NCI-H526 treated with DMSO at 0.1 percent for 48 hours (cell line): ENCODE measurements at regions not wholly inside any gene's neighbourhood (a gene's known extent, or its start where the extent isn't known, plus 50 kb on each side); places are given as distances from the start of the nearest gene placed in this dataset.
A peak's percentile ranks its signal among the peaks of the same experiment; 100 is the strongest.
"Not testable (repeated sequence)": the region's sequence is repeated elsewhere in the genome, so short reads cannot be mapped to it uniquely, and the experiment has no call there.

Experiments used
- DNase-seq: peaks from one replicate; lab custom pipeline; 2025; lab: John Stamatoyannopoulos, UW

GRCh38 chr11:10947935-10948334 lies 90.1 kb upstream of the ZBED5 start:
- not testable (repeated sequence) for DNase-seq

GRCh38 chr11:10946072-10946471 lies 88.2 kb upstream of the ZBED5 start:
- DNase-seq = no peak

- no peak for DNase-seq
Observed at GRCh38 chr11:10945196-10945595, 87.3 kb upstream of the ZBED5 start.

GRCh38 chr11:10943968-10944367 lies 86.1 kb upstream of the ZBED5 start:
- DNase-seq = no peak

GRCh38 chr11:10942620-10943019 lies 84.8 kb upstream of the ZBED5 start:
- DNase-seq = no peak

- no peak for DNase-seq
Observed at GRCh38 chr11:10941871-10942270, 84.0 kb upstream of the ZBED5 start.

- DNase-seq = no peak
Observed at GRCh38 chr11:10941414-10941813, 83.6 kb upstream of the ZBED5 start.

- DNase-seq = no peak
Observed at GRCh38 chr11:10938650-10939387, 81.0 kb upstream of the ZBED5 start.

- DNase-seq = no peak
Observed at GRCh38 chr11:10938231-10938630, 80.4 kb upstream of the ZBED5 start.

- DNase-seq = no peak
Observed at GRCh38 chr11:10937385-10937771, 79.5 kb upstream of the ZBED5 start.

GRCh38 chr11:10936626-10937384 lies 79.0 kb upstream of the ZBED5 start:
- no peak for DNase-seq

- no peak for DNase-seq
Observed at GRCh38 chr11:10935015-10935559, 77.2 kb upstream of the ZBED5 start.

GRCh38 chr11:10934293-10934860 lies 76.5 kb upstream of the ZBED5 start:
- peak; percentile 51 for DNase-seq

GRCh38 chr11:10933455-10934292 lies 75.8 kb upstream of the ZBED5 start:
- peak; percentile 98 for DNase-seq

- DNase-seq = no peak
Observed at GRCh38 chr11:10932976-10933375, 75.1 kb upstream of the ZBED5 start.

GRCh38 chr11:10931761-10932670 lies 74.2 kb upstream of the ZBED5 start:
- DNase-seq = no peak

GRCh38 chr11:10930972-10931760 lies 73.3 kb upstream of the ZBED5 start:
- peak; percentile 68 for DNase-seq

GRCh38 chr11:10930224-10930971 lies 72.5 kb upstream of the ZBED5 start:
- DNase-seq = peak; percentile 36

GRCh38 chr11:10927538-10927937 lies 69.7 kb upstream of the ZBED5 start:
- no peak for DNase-seq
